NB4 (cell line): ENCODE measurements at regions not wholly inside any gene's neighbourhood (a gene's known extent, or its start where the extent isn't known, plus 50 kb on each side); places are given as distances from the start of the nearest gene placed in this dataset.
A peak's percentile ranks its signal among the peaks of the same experiment; 100 is the strongest.

Experiments used
- DNase-seq: peaks from one replicate; pipeline ENCODE4 v3.0.0; 2010; ENCODE audit warnings: low read depth
- H3K4me3 ChIP-seq: one replicate; pipeline ENCODE4 v1.5.1; 2011; ENCODE audit warnings: mild to moderate bottlenecking, low read depth, low read length, moderate library complexity
- MAX ChIP-seq: IDR thresholded peaks from 2 replicates; pipeline ENCODE4 v1.6.1; 2011; ENCODE audit warnings: low read depth, low read length
- MYC ChIP-seq: IDR thresholded peaks from 2 replicates; pipeline ENCODE4 v1.6.1; 2011; ENCODE audit warnings: low read depth, low read length
- POLR2A ChIP-seq: IDR thresholded peaks from 2 replicates; pipeline ENCODE4 v1.6.1; 2011; ENCODE audit warnings: mild to moderate bottlenecking; ENCODE audit not compliant: insufficient read length; ENCODE audit errors: extremely low read depth
- TF ChIP-seq, protein P1 (sequence below): IDR thresholded peaks from one replicate; pipeline ENCODE4 v1.5.1; 2012; ENCODE audit warnings: low read depth, low read length

GRCh38 chr4:123325241-123325681, 71.3 kb upstream of the SPRY1 start:
- DNase-seq, result peak; percentile 27
- TF ChIP-seq MAX (no peak), POLR2A (no peak), MYC (no peak)
- TF ChIP-seq, protein P1, sequence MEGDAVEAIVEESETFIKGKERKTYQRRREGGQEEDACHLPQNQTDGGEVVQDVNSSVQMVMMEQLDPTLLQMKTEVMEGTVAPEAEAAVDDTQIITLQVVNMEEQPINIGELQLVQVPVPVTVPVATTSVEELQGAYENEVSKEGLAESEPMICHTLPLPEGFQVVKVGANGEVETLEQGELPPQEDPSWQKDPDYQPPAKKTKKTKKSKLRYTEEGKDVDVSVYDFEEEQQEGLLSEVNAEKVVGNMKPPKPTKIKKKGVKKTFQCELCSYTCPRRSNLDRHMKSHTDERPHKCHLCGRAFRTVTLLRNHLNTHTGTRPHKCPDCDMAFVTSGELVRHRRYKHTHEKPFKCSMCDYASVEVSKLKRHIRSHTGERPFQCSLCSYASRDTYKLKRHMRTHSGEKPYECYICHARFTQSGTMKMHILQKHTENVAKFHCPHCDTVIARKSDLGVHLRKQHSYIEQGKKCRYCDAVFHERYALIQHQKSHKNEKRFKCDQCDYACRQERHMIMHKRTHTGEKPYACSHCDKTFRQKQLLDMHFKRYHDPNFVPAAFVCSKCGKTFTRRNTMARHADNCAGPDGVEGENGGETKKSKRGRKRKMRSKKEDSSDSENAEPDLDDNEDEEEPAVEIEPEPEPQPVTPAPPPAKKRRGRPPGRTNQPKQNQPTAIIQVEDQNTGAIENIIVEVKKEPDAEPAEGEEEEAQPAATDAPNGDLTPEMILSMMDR, result no peak
- no peak overlapping the region for H3K4me3 ChIP-seq

DNA sequence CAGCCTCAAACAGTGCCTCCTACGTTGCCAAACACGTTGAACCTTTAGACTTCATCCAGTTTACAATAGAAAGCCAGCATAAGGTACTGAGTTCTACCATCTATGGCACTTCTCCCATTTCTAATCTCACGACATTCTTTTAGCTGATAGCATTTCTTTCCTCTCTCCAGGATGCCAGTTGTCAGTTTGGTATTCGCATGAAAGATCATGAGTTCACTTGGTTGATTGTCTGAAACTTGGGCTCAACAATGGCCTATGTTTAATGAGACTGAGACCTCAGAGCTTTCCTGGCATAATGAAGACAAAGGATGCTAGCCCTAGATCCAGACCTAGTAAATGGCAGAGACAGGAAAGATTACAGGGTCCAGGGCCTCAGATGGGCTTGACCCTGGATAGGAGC, 69.2 kb upstream of the SPRY1 start:
- no peak for TF ChIP-seq POLR2A
- TF ChIP-seq, protein P1, result no peak
- TF ChIP-seq MAX, result no peak
- TF ChIP-seq MYC, result no peak

GRCh38 chr4:123327846-123328429, 68.7 kb upstream of the SPRY1 start:
- H3K4me3 ChIP-seq, result no peak overlapping the region
- TF ChIP-seq MYC (no peak), POLR2A (no peak), MAX (no peak)
- TF ChIP-seq, protein P1, result no peak
- DNase-seq, result no peak

More for the DNA sequence above, 69.2 kb upstream of the SPRY1 start:
- no peak for DNase-seq
- no peak overlapping the region for H3K4me3 ChIP-seq

GRCh38 chr4:123338715-123339114, 57.9 kb upstream of the SPRY1 start:
- TF ChIP-seq POLR2A (no peak), MYC (no peak), MAX (no peak)
- TF ChIP-seq, protein P1, result no peak
- no peak for DNase-seq
- no peak overlapping the region for H3K4me3 ChIP-seq

DNA sequence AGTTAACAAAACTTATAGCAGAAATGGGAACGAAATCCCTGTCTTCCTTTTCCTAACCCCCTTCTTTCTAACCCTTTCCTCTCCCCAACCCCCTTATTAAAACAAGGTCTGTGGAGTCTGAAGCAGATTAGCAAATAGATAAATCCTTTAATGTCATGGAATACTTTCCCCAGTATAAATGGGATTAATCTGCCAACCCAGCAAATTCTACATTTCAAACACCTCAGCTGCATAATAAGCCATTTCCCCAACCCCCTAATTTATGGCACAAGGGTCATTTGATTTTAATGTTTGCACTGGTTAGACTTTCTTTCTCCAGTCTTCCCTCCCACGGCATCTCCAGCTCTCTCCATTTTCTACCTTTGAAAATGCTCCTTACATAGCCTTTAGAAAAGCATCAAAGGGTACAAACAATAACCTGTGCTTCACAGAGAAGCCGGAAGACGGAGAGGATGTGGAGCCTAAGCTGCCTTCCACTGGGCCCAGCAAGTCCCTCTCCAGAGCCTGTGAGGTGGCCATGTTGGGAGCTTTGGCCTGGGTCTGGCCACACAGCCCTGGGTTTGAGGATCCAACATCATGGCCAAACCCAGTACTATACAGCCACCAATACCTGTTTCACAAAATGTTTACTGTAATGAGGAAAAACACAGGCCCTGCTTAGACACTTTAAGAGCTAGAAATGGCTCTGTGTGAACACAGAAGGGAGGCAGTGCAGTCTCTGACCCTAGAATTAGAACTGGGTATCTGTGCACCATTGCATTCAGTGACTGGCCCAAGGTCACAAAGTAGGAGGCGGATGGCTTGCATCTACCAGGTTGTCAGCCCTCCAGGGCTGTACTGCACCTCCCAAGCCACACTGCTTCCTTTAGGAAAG, 56.9 kb upstream of the SPRY1 start:
- no peak for TF ChIP-seq MAX
- no peak for TF ChIP-seq MYC
- TF ChIP-seq, protein P1, result no peak
- no peak for TF ChIP-seq POLR2A
- no peak overlapping the region for H3K4me3 ChIP-seq
- DNase-seq, result no peak
